Calu3 (cell line): ENCODE measurements at regions not wholly inside any gene's neighbourhood (a gene's known extent, or its start where the extent isn't known, plus 50 kb on each side); places are given as distances from the start of the nearest gene placed in this dataset.

Experiments used
- BruUV-seq: library from RNA; stranded (reverse); fragments of 400-500 nt; replicated peaks from 2 replicates; lab custom pipeline; 2021; lab: Mats Ljungman, UMichigan
- CTCF ChIA-PET: fragments of 300-600 bp; sonication (Branson Sonifier 250); formaldehyde crosslinking; loops from one replicate; lab custom pipeline; 2022; ENCODE audit warnings: antibody characterized with exemption; lab: Charles Lee
- DNase-seq: peaks from one replicate; pipeline ENCODE4 v3.0.0; 2022
- H3K27ac Mint-ChIP-seq: one replicate; pipeline ENCODE4 v1.8.0; 2022; ENCODE audit warnings: mixed read lengths; ENCODE audit not compliant: unreplicated experiment
- H3K27me3 Mint-ChIP-seq: one replicate; pipeline ENCODE4 v1.8.0; 2022; ENCODE audit warnings: mixed read lengths; ENCODE audit not compliant: unreplicated experiment
- H3K36me3 Mint-ChIP-seq: one replicate; pipeline ENCODE4 v1.8.0; 2022; ENCODE audit warnings: mild to moderate bottlenecking, moderate library complexity, mixed read lengths; ENCODE audit not compliant: insufficient read depth, unreplicated experiment
- H3K4me1 Mint-ChIP-seq: one replicate; pipeline ENCODE4 v1.8.0; 2022; ENCODE audit warnings: mild to moderate bottlenecking, low read depth, mixed read lengths; ENCODE audit not compliant: unreplicated experiment
- H3K4me3 Mint-ChIP-seq: one replicate; pipeline ENCODE4 v1.8.0; 2022; ENCODE audit warnings: mild to moderate bottlenecking, low read depth, moderate library complexity, mixed read lengths; ENCODE audit not compliant: unreplicated experiment
- H3K9me3 Mint-ChIP-seq: one replicate; pipeline ENCODE4 v1.8.0; 2022; ENCODE audit warnings: low read depth, mixed read lengths; ENCODE audit not compliant: unreplicated experiment
- CTCF ChIP-seq: fragments of 200-600 bp; IDR thresholded peaks from one replicate; pipeline ENCODE4 v1.8.0; 2022; ENCODE audit warnings: antibody characterized with exemption; ENCODE audit not compliant: unreplicated experiment
- intact Hi-C: fragments of 100-400 bp; cut with micrococcal nuclease; formaldehyde crosslinking; loops from one replicate; pipeline ENCODE4 v1.10.0; 2022; ENCODE audit not compliant: unreplicated experiment

DNA sequence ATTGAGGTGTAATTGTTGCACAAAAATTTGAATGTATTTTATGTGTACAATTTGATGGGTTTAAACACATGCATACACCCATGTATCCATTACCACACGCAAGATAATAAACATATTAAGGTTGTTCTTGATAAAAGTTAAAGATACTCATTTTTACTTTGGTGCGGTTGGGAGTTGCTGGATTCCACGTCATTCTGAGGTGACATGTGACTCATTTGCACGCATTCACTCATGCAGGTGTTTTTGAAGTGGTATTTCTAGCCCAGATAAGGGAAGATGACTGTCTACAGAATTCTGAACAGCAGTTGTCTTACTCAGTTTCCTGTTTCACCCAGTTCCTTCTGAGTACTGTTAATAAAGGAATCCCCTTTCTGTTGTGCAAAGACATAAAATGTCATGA, 142.0 kb downstream of the RTL3 start:
- DNase-seq = no peak
- H3K4me3 Mint-ChIP-seq = no peak overlapping the region
- H3K4me1 Mint-ChIP-seq = no peaks in the 10 kb centered on the region
- no peak overlapping the region for H3K27ac Mint-ChIP-seq
- H3K36me3 Mint-ChIP-seq = no peaks in the 10 kb centered on the region
- intact Hi-C loops = no loop called here
- BruUV-seq = no TSS peak
- CTCF ChIA-PET = no interaction called here
- TF ChIP-seq CTCF = no peak
- H3K9me3 Mint-ChIP-seq = no peaks in the 10 kb centered on the region
- H3K27me3 Mint-ChIP-seq = no peaks in the 10 kb centered on the region

- intact Hi-C loops = no loop called here
These were observed 144.3 kb downstream of the RTL3 start for GRCh38 chrX:78514852-78515251.

GRCh38 chrX:78513971-78514738, 145.0 kb downstream of the RTL3 start:
- no peaks in the 10 kb centered on the region for H3K36me3 Mint-ChIP-seq
- CTCF ChIA-PET = interaction anchor here (0.6 kb wide), 1 partner anchor 19 kb away, joined by 3 read pairs; no protein-coding TSS in a partner anchor
- no peak overlapping the region for H3K4me3 Mint-ChIP-seq
- TF ChIP-seq CTCF = no peak
- H3K27me3 Mint-ChIP-seq = no peaks in the 10 kb centered on the region
- intact Hi-C loops = no loop called here
- no TSS peak for BruUV-seq
- no peak overlapping the region for H3K27ac Mint-ChIP-seq
- H3K4me1 Mint-ChIP-seq = no peaks in the 10 kb centered on the region
- no peaks in the 10 kb centered on the region for H3K9me3 Mint-ChIP-seq
- no peak for DNase-seq

More at GRCh38 chrX:78514852-78515251, 144.3 kb downstream of the RTL3 start:
- DNase-seq = no peak
- no peak overlapping the region for H3K27ac Mint-ChIP-seq
- CTCF ChIA-PET = interaction anchor here (0.6 kb wide), 1 partner anchor 19 kb away, joined by 3 read pairs; no protein-coding TSS in a partner anchor
- H3K27me3 Mint-ChIP-seq = no peaks in the 10 kb centered on the region
- no peaks in the 10 kb centered on the region for H3K4me1 Mint-ChIP-seq
- BruUV-seq = no TSS peak
- no peak overlapping the region for H3K4me3 Mint-ChIP-seq
- H3K9me3 Mint-ChIP-seq = no peaks in the 10 kb centered on the region
- TF ChIP-seq CTCF = no peak
- no peaks in the 10 kb centered on the region for H3K36me3 Mint-ChIP-seq

DNA sequence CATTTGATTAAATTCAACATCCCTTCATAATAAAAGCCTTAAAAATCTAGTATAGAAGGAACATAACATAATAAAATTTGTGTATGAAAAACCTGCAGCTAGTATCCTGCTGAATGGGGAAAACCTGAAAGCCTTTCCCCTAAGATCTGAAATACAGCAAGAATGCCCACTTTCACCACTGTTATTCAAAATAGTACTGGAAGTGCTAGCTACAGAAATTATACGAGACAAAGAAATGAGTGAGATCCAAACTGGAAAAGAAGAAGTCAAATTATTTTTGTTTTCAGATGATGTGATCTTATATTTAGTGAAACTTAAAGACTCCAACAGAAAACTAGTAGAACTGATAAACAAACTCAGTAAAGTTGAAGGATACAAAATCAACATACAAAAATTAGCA, 152.9 kb downstream of the RTL3 start:
- Mint-ChIP-seq H3K36me3 (no peaks in the 10 kb centered on the region), H3K4me1 (no peaks in the 10 kb centered on the region), H3K9me3 (no peaks in the 10 kb centered on the region), H3K27ac (no peak overlapping the region), H3K4me3 (no peak overlapping the region), H3K27me3 (no peaks in the 10 kb centered on the region)
- CTCF ChIA-PET = no interaction called here
- DNase-seq = no peak
- TF ChIP-seq CTCF = no peak
- no TSS peak for BruUV-seq
- intact Hi-C loops = no loop called here
